ENCODE measurements at regions not wholly inside any gene's neighbourhood (a gene's known extent, or its start where the extent isn't known, plus 50 kb on each side); places are given as distances from the start of the nearest gene placed in this dataset.

DNA sequence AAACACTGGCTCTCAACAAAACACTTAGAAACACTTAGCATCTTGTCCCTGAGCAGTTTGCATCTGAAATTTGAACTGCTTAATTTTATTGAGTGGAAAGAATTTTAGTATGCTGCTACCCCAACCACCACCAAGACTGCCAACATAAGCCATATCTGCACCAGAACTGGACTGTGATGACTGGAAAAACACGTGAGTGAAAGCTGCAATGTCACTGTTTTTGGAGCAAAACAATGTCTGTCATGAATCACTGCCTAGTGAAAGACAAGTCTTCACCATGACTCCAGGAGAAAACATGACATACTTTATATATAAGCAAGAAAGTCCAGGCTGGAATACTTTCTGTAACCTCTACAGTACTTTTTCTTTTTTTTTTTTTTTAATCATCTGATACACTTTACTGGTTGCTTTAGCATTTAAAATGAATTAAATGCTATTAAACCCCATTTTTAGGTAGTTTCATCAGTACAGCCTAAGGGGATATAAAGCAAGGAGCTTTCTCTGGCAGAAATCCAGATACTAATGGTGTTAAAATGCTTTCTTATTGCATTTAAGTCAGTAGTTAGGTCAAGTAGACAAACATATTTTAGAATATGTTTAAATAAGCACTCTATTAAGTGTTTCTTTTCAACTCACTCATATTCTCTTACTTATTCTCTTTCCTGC lies 2129.4 kb upstream of the PIK3C3 start:
- peak; percentile 4 for DNase-seq

GRCh38 chr18:39806525-39806924 lies 2148.5 kb upstream of the PIK3C3 start:
- DNase-seq = peak; percentile 48

DNA sequence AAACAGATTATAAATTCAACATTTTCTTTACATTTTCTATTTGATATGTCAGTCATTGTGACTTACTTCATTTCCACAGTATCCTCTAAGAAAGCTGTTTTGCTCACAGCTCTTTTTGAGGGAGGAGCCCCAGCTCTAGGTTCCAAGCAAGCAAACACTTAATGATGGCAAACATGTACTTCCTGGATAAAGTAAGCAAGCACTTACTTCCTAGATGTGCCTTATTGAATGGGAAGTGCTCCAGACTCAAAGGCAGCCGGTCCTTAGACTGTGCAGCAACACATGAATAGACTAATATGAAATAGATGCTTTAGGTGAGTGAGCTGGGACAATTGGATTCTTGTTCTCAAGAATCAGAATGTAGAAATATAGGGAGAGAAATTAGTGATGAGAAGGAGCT lies 2149.8 kb upstream of the PIK3C3 start:
- no peak for DNase-seq

GRCh38 chr18:39802648-39803229 lies 2152.3 kb upstream of the PIK3C3 start:
- no peak for DNase-seq

DNA sequence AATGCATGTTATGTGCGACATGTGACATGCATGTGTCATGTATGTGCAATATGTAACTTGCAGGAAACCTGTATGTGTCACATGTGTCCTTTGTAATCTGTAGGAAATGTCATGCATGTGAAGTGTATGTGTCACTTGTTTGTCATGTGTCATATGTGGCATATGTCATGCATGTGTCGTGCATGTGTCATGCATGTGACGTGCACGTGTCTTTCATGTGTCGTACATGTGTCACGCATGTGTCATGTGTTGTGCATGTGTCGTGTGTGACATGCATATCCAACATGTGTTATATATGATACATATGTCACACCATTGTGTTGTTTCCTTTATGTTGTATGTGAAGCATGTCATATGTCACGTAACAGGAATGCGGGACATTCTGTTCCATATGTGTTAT lies 2153.2 kb upstream of the PIK3C3 start:
- no peak for DNase-seq

DNA sequence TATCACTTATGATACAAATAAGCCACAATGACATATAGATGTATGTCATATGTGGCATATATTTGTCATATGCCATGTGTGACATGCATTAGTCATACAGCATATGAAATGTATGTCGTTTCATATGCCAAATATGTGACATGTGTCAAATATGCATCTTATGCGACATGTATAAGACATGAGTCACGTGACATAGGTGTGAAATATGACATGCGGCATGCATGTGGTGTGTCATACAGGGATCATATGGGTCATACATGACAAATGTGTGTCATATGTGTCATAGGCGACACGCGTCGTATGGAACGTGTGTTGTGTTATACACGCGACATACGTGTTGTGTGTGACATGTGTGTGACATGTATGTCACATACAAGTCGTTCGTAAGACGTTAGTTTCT lies 2154.0 kb upstream of the PIK3C3 start:
- DNase-seq = no peak

GRCh38 chr18:39799006-39799405 lies 2156.0 kb upstream of the PIK3C3 start:
- DNase-seq = no peak

DNA sequence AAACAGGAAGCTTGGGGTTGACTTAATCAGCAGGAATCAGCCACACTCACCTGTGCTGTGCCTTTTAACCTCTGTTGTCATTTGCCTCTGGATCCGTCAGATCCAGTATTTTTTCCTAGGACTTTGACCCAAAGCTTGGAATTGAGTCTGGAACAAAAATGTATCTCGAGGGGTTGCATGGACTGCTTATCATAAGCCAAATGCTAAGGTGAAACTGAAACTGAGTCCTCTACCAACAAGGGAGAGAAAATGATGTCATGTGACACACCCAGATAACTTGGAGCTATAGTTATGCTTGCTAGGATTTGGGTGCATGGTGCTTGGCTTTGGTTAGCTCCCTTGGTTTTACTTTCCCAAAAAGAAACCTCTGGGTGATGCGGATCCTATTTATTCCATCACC lies 2158.6 kb upstream of the PIK3C3 start:
- DNase-seq = no peak

DNA sequence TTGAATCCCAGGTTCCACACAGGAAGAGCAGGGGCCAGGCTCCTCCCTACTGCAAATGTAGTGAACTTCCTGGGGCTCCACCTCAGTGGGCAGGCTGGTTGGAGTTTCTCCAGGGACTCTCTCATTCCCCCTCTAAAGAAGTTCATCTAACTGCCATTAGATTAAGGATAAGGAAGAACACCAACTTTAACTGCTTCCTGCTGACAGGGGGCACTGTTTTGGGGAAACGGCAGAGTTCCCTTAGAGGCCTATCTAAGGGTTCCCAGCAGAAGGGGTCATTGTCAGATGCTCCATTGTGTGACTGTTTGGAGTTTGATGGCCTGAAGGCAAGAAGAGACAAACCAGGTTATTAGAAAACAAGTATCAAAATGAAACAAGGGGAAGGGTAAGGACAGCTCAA lies 2159.7 kb upstream of the PIK3C3 start:
- no peak for DNase-seq

- DNase-seq = no peak
These were observed 2161.4 kb upstream of the PIK3C3 start for GRCh38 chr18:39793609-39794008.

DNA sequence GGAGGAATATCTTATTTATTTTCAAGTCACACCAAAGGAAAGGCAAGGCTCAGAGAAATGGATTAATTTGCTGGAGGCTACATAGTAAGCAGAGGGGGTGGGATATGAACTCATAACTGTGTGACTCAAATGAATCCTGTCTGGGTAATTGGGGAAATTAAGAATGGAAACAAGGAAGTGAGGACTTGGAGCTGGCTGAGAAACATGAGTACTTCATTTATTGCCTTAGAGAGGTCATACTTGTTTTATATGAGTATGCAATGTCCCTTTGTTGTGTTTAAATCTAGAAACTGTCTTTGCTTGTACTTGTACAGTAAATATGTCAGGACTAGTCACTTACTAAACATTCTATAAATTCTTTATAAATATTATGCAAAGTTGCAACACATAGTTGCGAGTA lies 2166.7 kb upstream of the PIK3C3 start:
- DNase-seq = no peak

GRCh38 chr18:39786477-39786876 lies 2168.6 kb upstream of the PIK3C3 start:
- peak; percentile 46 for DNase-seq

- no peak for DNase-seq
These were observed 2170.5 kb upstream of the PIK3C3 start for GRCh38 chr18:39784541-39784940.

GRCh38 chr18:39781565-39781964 lies 2173.5 kb upstream of the PIK3C3 start:
- DNase-seq = no peak

DNA sequence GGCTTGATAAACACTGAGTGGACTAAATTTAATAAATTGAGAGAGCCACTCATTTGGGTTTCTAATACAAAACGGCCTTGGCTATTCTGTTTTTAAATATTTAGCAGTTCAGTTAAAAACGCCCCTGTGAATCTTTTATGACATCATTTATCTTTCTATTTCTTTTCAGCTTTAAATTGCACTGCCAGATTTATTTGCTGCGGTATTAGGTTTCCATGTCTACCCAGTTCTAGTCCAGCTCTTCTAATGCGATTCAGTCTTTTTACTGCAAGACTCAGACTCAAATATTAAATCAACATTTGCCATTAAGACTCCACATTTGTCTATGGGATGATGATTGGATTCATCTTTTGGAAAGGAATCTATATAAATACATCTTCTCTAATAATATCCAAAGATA lies 2174.3 kb upstream of the PIK3C3 start:
- DNase-seq = no peak

- DNase-seq = no peak
These were observed 2175.1 kb upstream of the PIK3C3 start for GRCh38 chr18:39779926-39780325.

DNA sequence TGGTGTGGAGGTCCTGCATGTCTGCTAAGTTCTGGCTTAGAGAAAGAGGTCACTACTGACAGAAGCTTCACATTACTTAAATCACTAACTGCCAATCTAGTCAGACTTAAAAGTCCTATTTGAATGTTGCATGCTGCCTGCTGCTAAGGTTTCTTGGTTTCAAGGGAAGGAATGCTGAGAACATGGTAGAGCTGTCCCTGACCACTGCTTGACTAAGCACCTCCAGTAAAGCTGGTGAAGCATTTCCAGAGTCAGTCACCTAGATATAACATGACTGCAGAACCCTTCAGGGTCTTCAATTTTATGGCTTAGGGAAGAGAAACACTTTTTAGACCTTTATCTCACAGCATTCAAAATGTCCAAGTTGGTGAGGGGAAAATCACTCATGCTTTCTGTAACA lies 2178.3 kb upstream of the PIK3C3 start:
- DNase-seq = no peak

- no peak for DNase-seq
These were observed 2180.0 kb upstream of the PIK3C3 start for GRCh38 chr18:39774957-39775598.

DNA sequence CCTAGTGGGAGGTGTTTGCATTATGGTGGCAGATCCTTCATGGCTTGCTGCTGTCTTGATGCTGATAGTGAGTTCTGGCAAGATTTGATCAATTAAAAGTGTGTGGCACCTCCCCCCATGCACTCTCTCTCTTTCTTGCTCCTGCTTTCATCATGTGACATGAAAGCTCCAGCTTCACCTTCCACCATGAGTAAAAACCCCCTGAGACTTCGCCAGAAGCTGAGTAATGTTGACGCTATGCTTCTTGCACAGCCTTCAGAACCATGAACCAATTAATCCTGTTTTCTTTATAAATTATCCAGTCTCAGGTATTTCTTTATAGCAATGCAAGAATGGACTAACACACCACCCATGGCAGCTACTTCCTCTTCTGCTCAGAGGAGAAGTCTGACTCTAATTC lies 2181.4 kb upstream of the PIK3C3 start:
- peak; percentile 56 for DNase-seq

DNA sequence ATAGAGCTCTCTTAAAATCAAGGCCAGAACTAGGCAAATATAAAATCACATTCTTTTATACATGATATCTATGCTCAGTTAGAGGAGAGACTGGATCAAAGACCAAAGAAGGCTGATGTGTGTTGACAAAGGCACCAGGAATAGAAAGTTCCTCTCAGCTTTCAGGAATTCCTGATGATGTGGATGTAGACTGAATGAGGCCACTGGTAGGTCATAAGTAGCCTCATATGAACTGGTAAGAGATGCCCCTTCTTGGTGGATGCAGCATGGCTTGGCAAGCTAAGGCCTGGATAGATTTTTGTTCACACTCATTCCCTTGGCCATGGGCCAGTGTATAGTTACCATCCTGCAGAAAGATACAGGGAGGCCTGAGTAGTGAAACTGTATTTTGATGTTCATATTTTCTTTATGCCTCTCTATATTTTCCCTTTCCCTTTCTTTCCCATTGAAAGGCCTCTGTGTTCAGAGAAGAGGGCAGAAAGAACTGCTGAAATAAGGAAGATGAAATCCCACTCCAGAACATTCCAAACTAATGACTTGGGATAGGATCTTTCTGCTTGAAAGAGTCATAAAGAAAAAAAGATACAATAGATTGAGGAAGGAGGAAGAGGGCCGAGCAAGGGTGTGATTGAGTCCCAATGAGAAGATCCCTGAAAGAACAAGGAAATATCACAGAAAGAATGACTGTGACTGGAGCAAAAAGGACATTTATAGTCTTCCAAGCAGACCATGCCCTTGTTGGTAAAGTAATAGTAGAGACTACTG lies 2182.7 kb upstream of the PIK3C3 start:
- DNase-seq = peak; percentile 25

DNA sequence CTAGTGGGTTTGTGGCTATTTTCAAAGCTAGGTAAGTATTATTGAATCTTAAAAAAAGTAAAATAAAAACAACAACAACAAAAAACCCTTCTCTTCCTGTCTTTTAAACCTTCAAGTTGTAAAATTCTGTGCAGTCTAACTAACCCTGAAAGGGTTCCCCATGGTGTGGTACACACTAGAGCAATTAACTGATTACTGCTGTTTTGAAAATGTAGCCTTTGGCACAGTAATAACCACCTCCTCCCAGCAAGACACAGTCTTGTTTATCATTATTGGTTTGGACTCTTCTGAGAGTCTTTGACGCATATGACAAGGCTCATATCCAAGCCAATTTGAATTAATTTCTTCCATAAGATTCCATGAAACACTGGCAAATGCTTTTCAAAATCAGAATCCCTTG lies 2184.6 kb upstream of the PIK3C3 start:
- no peak for DNase-seq

- DNase-seq = no peak
These were observed 2190.2 kb upstream of the PIK3C3 start for GRCh38 chr18:39764873-39765272.

DNA sequence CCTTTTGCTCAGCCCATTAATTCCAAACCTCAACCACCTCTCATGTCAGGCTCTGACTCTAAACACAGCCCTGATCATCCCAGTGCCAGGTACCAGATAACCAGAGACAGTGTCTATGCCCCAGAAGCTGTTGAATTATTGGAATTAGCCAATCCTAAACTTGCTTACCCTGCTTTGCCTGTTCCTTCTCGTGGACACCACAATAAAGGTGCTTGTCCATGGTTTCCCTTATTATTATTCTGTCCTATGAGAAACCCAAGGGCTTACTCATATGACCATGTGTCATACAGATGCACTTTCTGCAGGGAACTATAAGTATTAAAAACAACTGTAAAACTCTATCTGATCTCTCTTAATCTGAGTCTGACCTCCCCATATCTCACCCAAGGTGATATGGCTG lies 2193.8 kb upstream of the PIK3C3 start:
- DNase-seq = no peak

- DNase-seq = no peak
These were observed 2194.3 kb upstream of the CELF4 start for GRCh38 chr18:39759926-39760325.

Measured in fibroblast of upper back skin (primary cell).